A549 (cell line): ENCODE measurements at regions not wholly inside any gene's neighbourhood (a gene's known extent, or its start where the extent isn't known, plus 50 kb on each side); places are given as distances from the start of the nearest gene placed in this dataset.

Experiments
- ATAC-seq, 2 experiments: fragments of 200-7000 bp in 1 of 2; fragments of >200 bp in 1 of 2; cut with Nextera tagmentation in 1 of 2; cut with Tn5 transposase in 1 of 2; 3 replicates each; pipeline versions ENCODE4 v1.8.0 to v1.9.1; 2018 to 2020; ENCODE audit warnings: mild to moderate bottlenecking in 1 of 2, moderate library complexity in 1 of 2
- CTCF ChIA-PET: fragments of 300-600 bp; sonication (Branson Sonifier 250); formaldehyde crosslinking; extraction: SDS; loops from one replicate; lab custom pipeline; 2021; ENCODE audit warnings: antibody characterized with exemption, inconsistent platforms; lab: Yijun Ruan, JAX
- POLR2A ChIA-PET: fragments of 350-600 bp; formaldehyde crosslinking; extraction: SDS; loops from one replicate; lab custom pipeline; 2021; ENCODE audit warnings: antibody characterized with exemption, inconsistent platforms; lab: Yijun Ruan, JAX
- DNase-seq, 2 experiments: peaks; one replicate each; pipeline versions ENCODE4 v3.0.0 to v3.0.0-alpha.2; 2011 to 2016; ENCODE audit warnings: low read depth in 1 of 2, low spot score in 1 of 2
- FAIRE-seq: peaks from 2 replicates; lab custom pipeline; 2011; peaks lifted over from hg19 to GRCh38; lab: Jason Lieb, UNC
- H3K27ac ChIP-seq, 2 experiments: fragments of >200 bp; sonication (Bioruptor Twin); formaldehyde crosslinking; 3 replicates each; pipeline ENCODE4 v1.5.1; 2016 to 2017
- H3K4me1 ChIP-seq: fragments of >200 bp; sonication (Bioruptor Twin); formaldehyde crosslinking; 3 replicates; pipeline ENCODE4 v1.6.1; 2016
- H3K4me2 ChIP-seq: fragments of >200 bp; sonication (Bioruptor Twin); formaldehyde crosslinking; 3 replicates; pipeline ENCODE4 v1.6.1; 2016
- H3K4me3 ChIP-seq: fragments of >200 bp; sonication (Bioruptor Twin); formaldehyde crosslinking; 3 replicates; pipeline ENCODE4 v1.5.1; 2016
- H3K9me3 ChIP-seq: fragments of >200 bp; sonication (Bioruptor Twin); formaldehyde crosslinking; 3 replicates; pipeline ENCODE4 v1.6.1; 2016
- CBX2 ChIP-seq: fragments of 200-600 bp; sonication (generic); IDR thresholded peaks from 2 replicates; pipeline ENCODE4 v1.6.1; 2016; ENCODE audit warnings: low read depth, mild to moderate bottlenecking, borderline replicate concordance
- CBX8 ChIP-seq: fragments of 200-600 bp; sonication (generic); IDR thresholded peaks from 2 replicates; pipeline ENCODE4 v1.6.1; 2016
- ESRRA ChIP-seq: fragments of 150-350 bp; IDR thresholded peaks from 2 replicates; pipeline ENCODE4 v1.6.1; 2014; ENCODE audit warnings: mild to moderate bottlenecking, low read length, borderline replicate concordance
- FOSL2 ChIP-seq, 2 experiments: fragments of 450-650 bp in 1 of 2; fragments of >200 bp in 1 of 2; sonication (Bioruptor Twin) in 1 of 2; formaldehyde crosslinking; IDR thresholded peaks; 2 replicates each; pipeline versions ENCODE4 v1.5.0 to v1.6.1; 2016 to 2020; ENCODE audit warnings: mild to moderate bottlenecking in 1 of 2, moderate library complexity in 1 of 2
- HDAC2 ChIP-seq: fragments of 200-600 bp; sonication (generic); IDR thresholded peaks from 2 replicates; pipeline ENCODE4 v1.6.1; 2016
- HOXA7 ChIP-seq: fragments of 250-450 bp; sonication (Bioruptor Pico); IDR thresholded peaks from 2 replicates; pipeline ENCODE4 v1.5.0; 2020; ENCODE audit warnings: mild to moderate bottlenecking, moderate library complexity
- HOXB13 ChIP-seq: fragments of 250-450 bp; sonication (Bioruptor Pico); IDR thresholded peaks from 2 replicates; pipeline ENCODE4 v1.5.0; 2020; ENCODE audit warnings: low read depth, mild to moderate bottlenecking, moderate library complexity
- HOXB5 ChIP-seq: fragments of 250-450 bp; sonication (Bioruptor Pico); IDR thresholded peaks from 2 replicates; pipeline ENCODE4 v1.5.0; 2020; ENCODE audit warnings: mild to moderate bottlenecking, moderate library complexity
- JUN ChIP-seq, 2 experiments: fragments of >200 bp; sonication (Bioruptor Twin); formaldehyde crosslinking; IDR thresholded peaks; 2 replicates in 1 of 2; 3 replicates in 1 of 2; pipeline ENCODE4 v1.6.1; 2016 to 2017
- KDM5A ChIP-seq: fragments of 200-600 bp; sonication (generic); IDR thresholded peaks from 2 replicates; pipeline ENCODE4 v1.6.1; 2016; ENCODE audit warnings: antibody characterized with exemption, mild to moderate bottlenecking
- NPAS2 ChIP-seq: fragments of 250-450 bp; sonication (Bioruptor Pico); IDR thresholded peaks from 2 replicates; pipeline ENCODE4 v1.8.0; 2022; ENCODE audit warnings: mild to moderate bottlenecking, moderate library complexity, borderline replicate concordance
- RAD21 ChIP-seq, 2 experiments: fragments of >200 bp in 1 of 2; sonication (Bioruptor Twin) in 1 of 2; formaldehyde crosslinking in 1 of 2; IDR thresholded peaks in 1 of 2; conservative IDR thresholded peaks in 1 of 2; 2 replicates in 1 of 2; 3 replicates in 1 of 2; pipeline ENCODE4 v1.6.1; 2012 to 2018; ENCODE audit warnings: inconsistent platforms in 1 of 2
- RCOR1 ChIP-seq: fragments of 150-350 bp; IDR thresholded peaks from 2 replicates; pipeline ENCODE4 v1.6.1; 2014; ENCODE audit warnings: antibody characterized with exemption, low read length, low read depth
- RFX5 ChIP-seq: fragments of 450-650 bp; IDR thresholded peaks from 2 replicates; pipeline ENCODE4 v1.7.1; 2014; ENCODE audit warnings: antibody characterized with exemption, mild to moderate bottlenecking, moderate library complexity
- TFCP2L1 ChIP-seq: fragments of 250-450 bp; sonication (Bioruptor Pico); IDR thresholded peaks from 2 replicates; pipeline ENCODE4 v1.5.0; 2021; ENCODE audit warnings: mild to moderate bottlenecking
- ZFP36 ChIP-seq: fragments of 450-650 bp; IDR thresholded peaks from 2 replicates; pipeline ENCODE4 v1.6.1; 2014; ENCODE audit warnings: borderline replicate concordance; ENCODE audit not compliant: partially characterized antibody
- WGBS: methylation state at CpG from one replicate; pipeline ENCODE4 v1.1.6; 2017; ENCODE audit errors: missing lambda C conversion rate; 5-methylcytosine and 5-hydroxymethylcytosine counted together
- TF ChIP-seq, protein P1 (sequence below): fragments of >200 bp; sonication (Bioruptor Twin); formaldehyde crosslinking; IDR thresholded peaks from 3 replicates; pipeline ENCODE4 v1.6.1; 2016
- TF ChIP-seq, protein P2 (sequence below): fragments of 150-350 bp; IDR thresholded peaks from 2 replicates; pipeline ENCODE4 v1.6.1; 2014; ENCODE audit warnings: low read depth, mild to moderate bottlenecking, low read length
- TF ChIP-seq, protein P3 (sequence below): fragments of 250-450 bp; sonication (Bioruptor Pico); IDR thresholded peaks from 2 replicates; pipeline ENCODE4 v1.5.0; 2021; ENCODE audit warnings: mild to moderate bottlenecking, moderate library complexity, borderline replicate concordance

DNA sequence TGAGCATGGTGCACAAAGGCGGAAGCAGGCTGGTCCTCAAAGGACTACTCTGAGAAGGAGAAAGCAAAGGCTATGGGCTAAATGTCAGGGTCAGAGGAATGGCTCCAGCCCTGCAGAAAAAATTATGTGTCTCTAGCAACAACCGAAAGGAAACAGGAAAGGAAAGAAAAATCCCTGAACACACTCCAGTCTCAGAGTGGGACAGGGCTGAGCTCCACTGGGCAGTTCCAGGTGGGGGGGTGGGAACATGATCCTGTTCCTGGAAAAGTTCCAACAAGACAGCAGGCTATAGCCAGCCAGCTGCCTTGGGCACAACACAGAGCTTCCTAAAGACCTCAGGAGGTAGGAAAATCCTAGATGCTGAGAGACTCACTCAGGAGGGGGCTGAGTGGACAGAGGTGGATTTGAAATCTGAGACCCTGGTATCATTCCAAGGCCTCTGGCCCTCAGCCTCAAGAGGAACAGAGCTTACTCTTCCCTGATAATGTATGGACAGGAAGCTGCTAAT, 1088.2 kb downstream of the TBC1D22A start (continued):
- TF ChIP-seq, protein P1, sequence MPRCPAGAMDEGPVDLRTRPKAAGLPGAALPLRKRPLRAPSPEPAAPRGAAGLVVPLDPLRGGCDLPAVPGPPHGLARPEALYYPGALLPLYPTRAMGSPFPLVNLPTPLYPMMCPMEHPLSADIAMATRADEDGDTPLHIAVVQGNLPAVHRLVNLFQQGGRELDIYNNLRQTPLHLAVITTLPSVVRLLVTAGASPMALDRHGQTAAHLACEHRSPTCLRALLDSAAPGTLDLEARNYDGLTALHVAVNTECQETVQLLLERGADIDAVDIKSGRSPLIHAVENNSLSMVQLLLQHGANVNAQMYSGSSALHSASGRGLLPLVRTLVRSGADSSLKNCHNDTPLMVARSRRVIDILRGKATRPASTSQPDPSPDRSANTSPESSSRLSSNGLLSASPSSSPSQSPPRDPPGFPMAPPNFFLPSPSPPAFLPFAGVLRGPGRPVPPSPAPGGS = no peak
- TF ChIP-seq NPAS2 (no peak), HOXA7 (CRISPR knock-in tag) (no peak), TFCP2L1 (no peak), FOSL2 (IDR thresholded peaks at IDR 0.05) (no peak), FOSL2 (CRISPR knock-in tag; IDR thresholded peaks at IDR 0.05) (no peak)
- TF ChIP-seq, protein P2, sequence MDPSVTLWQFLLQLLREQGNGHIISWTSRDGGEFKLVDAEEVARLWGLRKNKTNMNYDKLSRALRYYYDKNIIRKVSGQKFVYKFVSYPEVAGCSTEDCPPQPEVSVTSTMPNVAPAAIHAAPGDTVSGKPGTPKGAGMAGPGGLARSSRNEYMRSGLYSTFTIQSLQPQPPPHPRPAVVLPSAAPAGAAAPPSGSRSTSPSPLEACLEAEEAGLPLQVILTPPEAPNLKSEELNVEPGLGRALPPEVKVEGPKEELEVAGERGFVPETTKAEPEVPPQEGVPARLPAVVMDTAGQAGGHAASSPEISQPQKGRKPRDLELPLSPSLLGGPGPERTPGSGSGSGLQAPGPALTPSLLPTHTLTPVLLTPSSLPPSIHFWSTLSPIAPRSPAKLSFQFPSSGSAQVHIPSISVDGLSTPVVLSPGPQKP = no peak

DNA sequence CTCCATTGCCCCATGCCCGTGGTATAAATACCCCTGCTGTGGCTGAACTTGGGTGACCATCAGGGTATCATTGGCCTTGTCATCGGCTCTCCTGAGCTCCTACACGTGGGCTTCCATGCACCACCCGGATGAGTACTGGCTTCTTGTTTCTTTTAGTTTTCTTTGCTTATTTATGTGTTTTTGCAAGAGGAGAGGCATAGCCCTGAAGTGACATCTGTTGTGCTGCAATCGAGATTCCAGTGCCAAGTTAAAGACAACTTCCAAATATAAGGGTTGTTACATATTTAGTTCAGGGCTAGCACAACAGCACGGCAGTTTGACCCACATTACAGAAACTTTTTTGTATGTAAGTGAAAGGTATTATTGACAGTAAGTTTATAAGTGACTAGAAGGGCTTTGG, 1087.1 kb downstream of the TBC1D22A start:
- CTCF ChIA-PET = interaction anchor here (0.6 kb wide), 1 partner anchor 1004 kb away, joined by 3 read pairs; no protein-coding TSS in a partner anchor
- Histone ChIP-seq H3K4me2 (no peak overlapping the region), H3K4me1 (no peaks in the 10 kb centered on the region), H3K9me3 (no peaks in the 10 kb centered on the region), H3K27ac (no peak overlapping the region), H3K4me3 (no peak overlapping the region)
- no peak for ATAC-seq
- POLR2A ChIA-PET = no interaction called here
- DNase-seq = no peak
- TF ChIP-seq JUN (IDR thresholded peaks at IDR 0.05) (no peak), FOSL2 (IDR thresholded peaks at IDR 0.05) (no peak), FOSL2 (CRISPR knock-in tag; IDR thresholded peaks at IDR 0.05) (no peak), ESRRA (no peak), RFX5 (no peak), CBX8 (no peak), HOXB5 (CRISPR knock-in tag) (no peak), HDAC2 (no peak), KDM5A (no peak), ZFP36 (no peak), CBX2 (no peak), HOXB13 (CRISPR knock-in tag) (no peak), RCOR1 (no peak)
- TF ChIP-seq, protein P3, sequence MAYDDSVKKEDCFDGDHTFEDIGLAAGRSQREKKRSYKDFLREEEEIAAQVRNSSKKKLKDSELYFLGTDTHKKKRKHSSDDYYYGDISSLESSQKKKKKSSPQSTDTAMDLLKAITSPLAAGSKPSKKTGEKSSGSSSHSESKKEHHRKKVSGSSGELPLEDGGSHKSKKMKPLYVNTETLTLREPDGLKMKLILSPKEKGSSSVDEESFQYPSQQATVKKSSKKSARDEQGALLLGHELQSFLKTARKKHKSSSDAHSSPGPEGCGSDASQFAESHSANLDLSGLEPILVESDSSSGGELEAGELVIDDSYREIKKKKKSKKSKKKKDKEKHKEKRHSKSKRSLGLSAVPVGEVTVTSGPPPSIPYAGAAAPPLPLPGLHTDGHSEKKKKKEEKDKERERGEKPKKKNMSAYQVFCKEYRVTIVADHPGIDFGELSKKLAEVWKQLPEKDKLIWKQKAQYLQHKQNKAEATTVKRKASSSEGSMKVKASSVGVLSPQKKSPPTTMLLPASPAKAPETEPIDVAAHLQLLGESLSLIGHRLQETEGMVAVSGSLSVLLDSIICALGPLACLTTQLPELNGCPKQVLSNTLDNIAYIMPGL (CRISPR knock-in tag) = no peak
- TF ChIP-seq, protein P2 = no peak
- WGBS = 28% methylated on average over 6 of the region's 6 CpGs
- FAIRE-seq = no peak

DNA sequence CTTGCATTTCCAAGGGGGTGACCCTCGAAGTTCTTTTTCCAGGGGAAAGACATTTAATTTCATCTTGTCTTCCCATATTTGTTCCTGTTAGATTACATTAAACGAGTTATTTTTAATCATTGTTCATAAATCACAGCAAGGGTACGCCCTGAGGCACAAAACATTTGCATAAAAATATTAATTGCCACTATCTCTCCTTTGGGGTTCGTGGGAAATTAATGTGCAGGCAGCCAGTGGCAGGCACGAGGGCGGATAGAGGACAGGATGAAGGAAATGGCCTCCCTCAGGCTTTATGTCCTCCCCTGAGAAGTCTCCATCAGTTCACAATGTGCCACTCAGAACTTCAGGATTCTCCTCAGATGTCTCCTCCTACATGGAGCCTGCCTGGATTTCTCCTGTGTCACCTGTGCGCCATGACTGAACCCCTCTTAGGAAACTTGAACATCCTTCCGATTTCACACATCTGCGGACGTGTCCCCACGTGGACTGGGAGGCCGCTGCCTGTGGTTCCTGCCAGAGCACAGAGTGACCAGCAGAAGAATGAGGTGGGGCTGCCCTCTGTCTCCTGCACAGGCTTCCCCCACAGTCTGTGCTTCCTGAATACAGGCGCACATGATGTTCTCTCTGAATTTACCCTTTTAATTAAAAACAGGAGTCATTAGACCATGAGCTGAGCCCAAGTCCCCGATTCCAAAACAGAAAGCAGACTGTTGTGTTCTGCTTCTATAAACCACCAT, 1085.9 kb downstream of the TBC1D22A start:
- FAIRE-seq = no peak
- no peak overlapping the region for H3K4me3 ChIP-seq
- TF ChIP-seq RCOR1 (no peak), ZFP36 (peak; percentile 23), RAD21 (conservative IDR thresholded peaks at IDR 0.05 in 1 of 2, IDR thresholded peaks at IDR 0.05 in 1 of 2) (no peak)
- H3K9me3 ChIP-seq = no peaks in the 10 kb centered on the region
- WGBS = 67% methylated on average over 14 of the region's 14 CpGs
- no peak for DNase-seq
- H3K27ac ChIP-seq = no peak overlapping the region
- H3K4me1 ChIP-seq = no peaks in the 10 kb centered on the region
- ChIA-PET POLR2A (no interaction called here), CTCF (no interaction called here)
- no peak overlapping the region for H3K4me2 ChIP-seq
- no peak for ATAC-seq
